Activated effector memory CD4-positive, alpha-beta T cell treated with anti-CD3 and anti-CD28 coated beads, Interleukin-2, amount 50 U/mL, for 16 hours (primary cell): ENCODE measurements at regions not wholly inside any gene's neighbourhood (a gene's known extent, or its start where the extent isn't known, plus 50 kb on each side); places are given as distances from the start of the nearest gene placed in this dataset.

Source experiments
- DNase-seq: peaks from one replicate; pipeline ENCODE4 v3.0.0-alpha.2; 2020

GRCh38 chr1:209504571-209504970 lies 78.9 kb upstream of the CAMK1G start:
- DNase-seq = no peak

- no peak for DNase-seq
Measured at GRCh38 chr1:209505044-209505443, 78.5 kb upstream of the CAMK1G start.

- no peak for DNase-seq
Measured at GRCh38 chr1:209506101-209506500, 77.4 kb upstream of the CAMK1G start.

- DNase-seq = no peak
Measured at GRCh38 chr1:209509039-209509438, 74.5 kb upstream of the CAMK1G start.

GRCh38 chr1:209510063-209510462 lies 73.5 kb upstream of the CAMK1G start:
- no peak for DNase-seq

- DNase-seq = no peak
Measured at GRCh38 chr1:209511169-209511568, 72.3 kb upstream of the CAMK1G start.

- DNase-seq = no peak
Measured at GRCh38 chr1:209512821-209513220, 70.7 kb upstream of the CAMK1G start.

GRCh38 chr1:209513226-209513625 lies 70.3 kb upstream of the CAMK1G start:
- no peak for DNase-seq

- no peak for DNase-seq
Measured at GRCh38 chr1:209516771-209517680, 66.5 kb upstream of the CAMK1G start.

- DNase-seq = no peak
Measured at GRCh38 chr1:209517681-209518050, 65.8 kb upstream of the CAMK1G start.

- no peak for DNase-seq
Measured at GRCh38 chr1:209519786-209520185, 63.7 kb upstream of the CAMK1G start.

- no peak for DNase-seq
Measured at GRCh38 chr1:209522826-209523225, 60.7 kb upstream of the CAMK1G start.

- DNase-seq = no peak
Measured at GRCh38 chr1:209526137-209526536, 57.4 kb upstream of the CAMK1G start.

- no peak for DNase-seq
Measured at GRCh38 chr1:209527372-209527771, 56.1 kb upstream of the CAMK1G start.

GRCh38 chr1:209527993-209528717 lies 55.4 kb upstream of the CAMK1G start:
- no peak for DNase-seq

GRCh38 chr1:209529233-209529632 lies 54.3 kb upstream of the CAMK1G start:
- DNase-seq = no peak

GRCh38 chr1:209531006-209531405 lies 52.5 kb upstream of the CAMK1G start:
- DNase-seq = no peak

- no peak for DNase-seq
Measured at GRCh38 chr1:209531549-209531948, 52.0 kb upstream of the CAMK1G start.
